Epithelial cell of esophagus (primary cell): ENCODE measurements at regions not wholly inside any gene's neighbourhood (a gene's known extent, or its start where the extent isn't known, plus 50 kb on each side); places are given as distances from the start of the nearest gene placed in this dataset.
"Not testable (repeated sequence)": the region's sequence is repeated elsewhere in the genome, so short reads cannot be mapped to it uniquely, and the experiment has no call there.

Experiments
- DNase-seq: peaks from one replicate; pipeline ENCODE4 v3.0.0; 2010; ENCODE audit warnings: low read depth
- H3K4me3 ChIP-seq: 2 replicates; pipeline ENCODE4 v1.5.1; 2011; ENCODE audit warnings: mild to moderate bottlenecking, low read length, control low read depth
- CTCF ChIP-seq: IDR thresholded peaks from 2 replicates; pipeline ENCODE4 v1.5.1; 2011; ENCODE audit warnings: low read depth, mild to moderate bottlenecking, low read length, control low read depth, inconsistent platforms; ENCODE audit not compliant: insufficient read depth; ENCODE audit errors: missing control alignments

GRCh38 chr3:134106580-134106979 lies 76.9 kb upstream of the SLCO2A1 start:
- TF ChIP-seq CTCF, result no peak
- DNase-seq, result no peak
- H3K4me3 ChIP-seq, result no peak overlapping the region

DNA sequence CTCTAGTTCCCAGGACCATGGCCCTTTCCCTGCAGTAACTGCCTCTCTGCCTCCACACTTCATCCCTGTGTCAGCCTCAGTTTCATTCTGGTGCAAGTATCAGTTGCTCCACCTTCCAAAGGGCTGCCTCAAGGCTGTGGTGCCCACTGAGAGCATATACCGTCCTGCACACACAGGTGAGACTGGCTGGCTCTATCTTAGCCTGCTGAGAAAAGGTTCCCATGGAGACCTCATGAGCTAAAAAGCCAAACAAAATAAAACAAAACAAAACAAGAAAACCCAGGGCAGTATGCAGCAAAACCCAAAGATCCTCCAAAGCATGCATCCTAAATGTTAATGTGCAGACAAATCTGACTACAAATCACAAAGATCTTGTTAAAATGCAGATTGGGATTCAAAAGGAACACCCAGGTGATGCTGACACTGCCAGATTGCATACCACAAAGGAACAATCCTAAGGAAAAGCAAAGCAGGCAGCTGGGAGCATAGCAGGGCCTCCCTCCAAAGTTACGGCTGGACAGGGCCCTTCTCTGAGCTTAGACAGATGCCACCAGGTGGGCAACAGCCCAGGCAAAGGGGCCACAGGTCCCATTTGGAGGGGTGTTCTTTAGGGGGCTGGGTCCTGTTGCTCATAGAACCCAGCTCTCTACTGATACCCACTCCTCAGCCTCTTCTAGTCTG lies 76.3 kb upstream of the SLCO2A1 start:
- no peak for DNase-seq
- H3K4me3 ChIP-seq, result no peak overlapping the region
- no peak for TF ChIP-seq CTCF

DNA sequence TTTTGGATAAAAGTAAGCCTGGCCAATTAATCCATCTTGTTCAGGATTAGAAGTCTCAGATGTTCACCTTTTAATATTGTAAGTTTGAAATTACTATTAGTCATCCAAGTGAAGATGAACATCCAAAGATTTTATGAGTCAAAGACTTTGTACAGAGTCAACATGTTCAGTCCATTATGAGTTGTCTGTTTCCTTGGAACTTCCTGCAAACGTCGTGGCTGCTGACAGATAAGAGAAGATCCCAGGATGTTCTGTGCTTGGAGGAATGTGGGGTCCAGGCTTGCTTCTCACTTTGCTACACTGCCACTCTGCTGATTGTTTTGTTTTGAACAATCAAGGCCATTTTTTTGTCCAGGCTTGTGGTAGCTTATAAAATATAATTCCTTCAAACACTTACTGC lies 74.3 kb upstream of the SLCO2A1 start:
- no peak for TF ChIP-seq CTCF
- DNase-seq, result peak; percentile 25
- H3K4me3 ChIP-seq, result no peak overlapping the region

- no peak for TF ChIP-seq CTCF
- H3K4me3 ChIP-seq, result no peak overlapping the region
- DNase-seq, result no peak
Observed at GRCh38 chr3:134103470-134103869, 73.7 kb upstream of the SLCO2A1 start.

- DNase-seq, result no peak
- H3K4me3 ChIP-seq, result no peak overlapping the region
- TF ChIP-seq CTCF, result no peak
Observed at GRCh38 chr3:134102976-134103375, 73.3 kb upstream of the SLCO2A1 start.

DNA sequence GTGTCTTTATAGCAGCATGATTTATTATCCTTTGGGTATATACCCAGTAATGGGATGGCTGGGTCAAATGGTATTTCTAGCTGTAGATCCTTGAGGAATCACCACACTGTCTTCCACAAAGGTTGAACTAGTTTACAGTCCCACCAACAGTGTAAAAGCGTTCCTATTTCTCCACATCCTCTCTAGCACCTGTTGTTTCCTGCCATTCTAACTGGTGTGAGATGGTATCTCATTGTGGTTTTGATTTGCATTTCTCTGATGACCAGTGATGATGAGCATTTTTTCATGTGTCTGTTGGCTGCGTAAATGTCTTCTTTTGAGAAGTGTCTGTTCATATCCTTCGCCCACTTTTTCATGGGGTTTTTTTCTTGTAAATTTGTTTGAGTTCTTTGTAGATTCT lies 66.5 kb upstream of the SLCO2A1 start:
- not testable (repeated sequence) for H3K4me3 ChIP-seq, DNase-seq

DNA sequence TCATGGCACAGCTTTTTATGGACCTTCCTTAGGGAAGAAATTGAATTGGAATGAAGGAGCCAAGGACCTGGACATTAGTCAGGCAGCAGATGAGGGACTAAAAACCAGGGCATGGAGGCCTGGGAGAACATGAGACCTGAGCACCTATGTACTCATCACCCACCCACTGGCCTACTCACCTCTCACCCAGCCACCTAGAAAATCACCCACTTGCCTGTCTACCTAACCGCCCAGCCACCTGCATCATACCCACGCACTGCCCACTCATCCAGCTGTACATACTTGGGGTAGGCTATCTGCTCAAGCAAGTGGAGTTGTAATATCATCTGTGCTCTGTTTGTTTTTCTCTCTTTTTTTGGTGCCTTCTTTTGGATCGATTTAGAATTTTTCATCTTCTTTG lies 65.3 kb upstream of the SLCO2A1 start:
- no peak for TF ChIP-seq CTCF
- H3K4me3 ChIP-seq, result no peak overlapping the region
- no peak for DNase-seq
